HEK293 (cell line): ENCODE measurements at regions not wholly inside any gene's neighbourhood (a gene's known extent, or its start where the extent isn't known, plus 50 kb on each side); places are given as distances from the start of the nearest gene placed in this dataset.

Experiments used
- YY1 ChIP-seq: fragments of 450-650 bp; formaldehyde crosslinking; IDR thresholded peaks from 2 replicates; pipeline ENCODE4 v1.5.1; 2018; ENCODE audit warnings: missing biosample characterization, missing genetic modification characterization
- ZNF76 ChIP-seq: fragments of 450-650 bp; formaldehyde crosslinking; IDR thresholded peaks from 2 replicates; pipeline ENCODE4; 2016; ENCODE audit warnings: low read depth, missing biosample characterization, missing genetic modification characterization, borderline replicate concordance
- TF ChIP-seq, protein P1 (sequence below): fragments of 450-650 bp; formaldehyde crosslinking; IDR thresholded peaks from 2 replicates; pipeline ENCODE4 v1.5.1; 2016; ENCODE audit warnings: missing biosample characterization, missing genetic modification characterization

DNA sequence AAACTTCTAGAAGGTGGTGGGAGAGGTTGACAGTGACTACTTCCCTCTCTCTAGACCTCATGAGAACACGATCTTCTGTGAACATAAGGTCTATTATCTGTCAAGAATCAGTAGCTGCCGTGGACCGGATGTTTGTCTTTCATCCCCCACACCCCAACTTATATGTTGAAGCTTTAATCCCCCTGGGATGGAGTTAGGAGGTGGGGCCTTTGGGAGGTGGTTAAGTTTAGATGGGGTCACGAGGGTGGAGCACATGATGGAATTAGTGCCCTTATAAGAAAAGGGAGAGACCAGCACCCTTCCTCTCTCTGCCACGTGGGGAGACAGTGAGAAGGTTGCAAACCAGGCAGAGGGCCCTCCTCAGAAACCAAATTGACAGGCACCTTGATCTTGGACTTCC is 409.1 kb downstream of the QKI start:
- no peak for TF ChIP-seq ZNF76 (tag by site-specific recombination)
- TF ChIP-seq YY1 (tag by site-specific recombination) = no peak
- TF ChIP-seq, protein P1, sequence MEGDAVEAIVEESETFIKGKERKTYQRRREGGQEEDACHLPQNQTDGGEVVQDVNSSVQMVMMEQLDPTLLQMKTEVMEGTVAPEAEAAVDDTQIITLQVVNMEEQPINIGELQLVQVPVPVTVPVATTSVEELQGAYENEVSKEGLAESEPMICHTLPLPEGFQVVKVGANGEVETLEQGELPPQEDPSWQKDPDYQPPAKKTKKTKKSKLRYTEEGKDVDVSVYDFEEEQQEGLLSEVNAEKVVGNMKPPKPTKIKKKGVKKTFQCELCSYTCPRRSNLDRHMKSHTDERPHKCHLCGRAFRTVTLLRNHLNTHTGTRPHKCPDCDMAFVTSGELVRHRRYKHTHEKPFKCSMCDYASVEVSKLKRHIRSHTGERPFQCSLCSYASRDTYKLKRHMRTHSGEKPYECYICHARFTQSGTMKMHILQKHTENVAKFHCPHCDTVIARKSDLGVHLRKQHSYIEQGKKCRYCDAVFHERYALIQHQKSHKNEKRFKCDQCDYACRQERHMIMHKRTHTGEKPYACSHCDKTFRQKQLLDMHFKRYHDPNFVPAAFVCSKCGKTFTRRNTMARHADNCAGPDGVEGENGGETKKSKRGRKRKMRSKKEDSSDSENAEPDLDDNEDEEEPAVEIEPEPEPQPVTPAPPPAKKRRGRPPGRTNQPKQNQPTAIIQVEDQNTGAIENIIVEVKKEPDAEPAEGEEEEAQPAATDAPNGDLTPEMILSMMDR (tag by site-specific recombination) = no peak
